NCI-H2227 (cell line): ENCODE measurements at regions not wholly inside any gene's neighbourhood (a gene's known extent, or its start where the extent isn't known, plus 50 kb on each side); places are given as distances from the start of the nearest gene placed in this dataset.

ENCODE experiments used
- DNase-seq: peaks from one replicate; lab custom pipeline; 2025; ENCODE audit not compliant: unreplicated experiment; lab: John Stamatoyannopoulos, UW

- no peak for DNase-seq
These were observed 658.9 kb upstream of the NXPH2 start for GRCh38 chr2:139439100-139439499.

GRCh38 chr2:139438478-139438877, 658.3 kb upstream of the NXPH2 start:
- DNase-seq, result no peak

DNA sequence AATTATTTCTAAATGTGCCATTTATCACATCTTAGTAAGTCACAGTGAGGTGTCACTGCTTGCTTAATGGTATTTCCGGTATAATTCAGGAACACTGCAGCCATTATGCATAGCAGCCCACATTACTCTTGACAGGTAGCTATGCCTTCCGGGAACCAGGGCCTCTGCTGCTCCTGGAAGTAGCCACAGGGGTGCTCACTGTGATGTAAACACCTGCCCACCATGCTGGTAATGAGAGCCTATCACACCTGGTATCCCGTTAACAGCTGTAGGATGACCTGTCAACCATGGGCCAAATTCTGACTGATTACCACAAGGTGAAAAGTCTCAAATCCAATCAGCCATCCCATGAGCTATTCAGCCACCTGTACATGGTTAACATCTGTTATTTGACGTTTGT, 647.0 kb upstream of the NXPH2 start:
- DNase-seq, result no peak

GRCh38 chr2:139424101-139424500, 643.9 kb upstream of the NXPH2 start:
- no peak for DNase-seq

- DNase-seq, result peak; percentile 55
These were observed 631.0 kb upstream of the NXPH2 start for GRCh38 chr2:139411236-139411635.

GRCh38 chr2:139410833-139411174, 630.6 kb upstream of the NXPH2 start:
- peak; percentile 91 for DNase-seq

GRCh38 chr2:139410147-139410832, 630.1 kb upstream of the NXPH2 start:
- peak; percentile 78 for DNase-seq

GRCh38 chr2:139409212-139409611, 629.0 kb upstream of the NXPH2 start:
- DNase-seq, result no peak

GRCh38 chr2:139403948-139404347, 623.8 kb upstream of the NXPH2 start:
- DNase-seq, result peak; percentile 38

DNA sequence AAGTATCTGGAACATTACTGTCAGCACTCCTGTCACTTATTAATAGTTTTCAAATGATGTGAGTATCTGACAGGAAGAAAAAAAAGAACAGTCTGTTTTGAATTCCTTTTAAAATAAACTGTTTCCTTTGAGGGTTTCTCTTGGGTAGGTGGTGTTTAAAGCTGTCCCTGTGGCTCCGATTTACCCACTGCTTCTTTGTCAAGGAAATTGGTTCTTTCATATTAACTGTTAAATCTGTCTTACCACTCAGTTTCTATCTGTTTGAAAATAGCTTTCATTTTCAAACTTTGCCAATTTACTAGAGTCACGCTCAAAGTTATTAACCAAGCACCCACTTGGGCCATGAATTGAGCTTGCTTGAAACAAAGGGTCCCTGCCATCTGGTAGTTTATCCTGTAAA, 614.6 kb upstream of the NXPH2 start:
- DNase-seq, result no peak

- no peak for DNase-seq
These were observed 609.2 kb upstream of the NXPH2 start for GRCh38 chr2:139389391-139389790.

DNA sequence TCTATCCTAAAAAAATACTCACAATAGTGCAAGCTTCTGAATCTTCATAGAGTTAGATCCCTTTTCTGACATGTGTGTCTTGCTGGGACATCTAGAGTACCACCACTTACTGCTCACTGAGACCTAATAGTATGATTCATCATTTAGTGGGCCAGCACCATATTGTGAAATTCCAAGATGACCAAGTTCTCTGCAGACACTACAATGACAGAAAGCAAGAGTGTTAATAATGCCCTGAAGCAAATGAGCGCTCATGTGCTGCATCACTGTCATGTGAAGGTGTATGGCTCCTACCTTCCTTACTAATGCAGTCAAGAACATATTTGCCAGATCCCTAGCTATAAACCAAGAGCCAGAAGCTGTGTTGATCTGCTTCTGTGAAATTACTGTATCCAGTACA, 606.2 kb upstream of the NXPH2 start:
- DNase-seq, result no peak

- DNase-seq, result no peak
These were observed 603.3 kb upstream of the NXPH2 start for GRCh38 chr2:139383532-139383931.

DNA sequence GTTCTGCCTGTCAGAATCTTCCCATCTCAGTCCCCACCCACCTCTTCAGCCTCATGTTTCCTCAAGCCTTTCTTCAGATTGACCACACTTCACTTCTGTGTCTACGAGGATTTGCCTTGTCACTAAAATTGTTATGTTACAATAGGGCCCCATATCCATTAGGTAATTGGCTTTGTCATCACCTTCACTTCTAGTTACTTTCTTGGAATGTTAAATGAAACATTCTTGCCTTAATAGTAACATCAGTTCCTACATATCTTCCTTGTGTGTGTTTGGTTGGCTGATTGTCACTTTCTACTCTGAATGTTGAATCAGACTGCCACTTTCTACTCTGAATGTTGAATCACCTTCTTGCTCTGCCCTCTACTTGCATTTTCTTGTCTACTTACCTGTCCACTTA, 599.9 kb upstream of the NXPH2 start:
- DNase-seq, result no peak

DNA sequence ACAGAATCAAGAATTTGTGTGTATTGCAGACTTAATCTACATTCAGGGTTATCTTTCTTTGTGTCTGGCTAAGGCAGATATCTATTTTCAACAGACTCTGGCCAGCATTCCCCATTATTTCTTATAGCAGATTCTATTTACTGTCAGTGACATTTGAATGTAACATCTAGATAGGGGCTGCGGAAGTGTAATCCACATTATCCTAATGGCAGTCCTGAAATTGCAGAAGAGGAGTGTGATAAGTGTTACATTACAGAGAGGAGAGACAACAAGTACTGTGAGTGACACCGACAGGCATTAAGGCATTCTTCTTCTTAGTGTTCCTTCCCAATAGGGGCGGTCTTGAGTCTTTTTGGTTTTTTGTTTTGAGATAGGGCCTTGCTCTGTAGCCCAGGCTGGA, 598.2 kb upstream of the NXPH2 start:
- no peak for DNase-seq

GRCh38 chr2:139374296-139374850, 594.2 kb upstream of the NXPH2 start:
- no peak for DNase-seq

- DNase-seq, result no peak
These were observed 589.5 kb upstream of the NXPH2 start for GRCh38 chr2:139369423-139370409.

GRCh38 chr2:139367416-139367815, 587.2 kb upstream of the NXPH2 start:
- no peak for DNase-seq

DNA sequence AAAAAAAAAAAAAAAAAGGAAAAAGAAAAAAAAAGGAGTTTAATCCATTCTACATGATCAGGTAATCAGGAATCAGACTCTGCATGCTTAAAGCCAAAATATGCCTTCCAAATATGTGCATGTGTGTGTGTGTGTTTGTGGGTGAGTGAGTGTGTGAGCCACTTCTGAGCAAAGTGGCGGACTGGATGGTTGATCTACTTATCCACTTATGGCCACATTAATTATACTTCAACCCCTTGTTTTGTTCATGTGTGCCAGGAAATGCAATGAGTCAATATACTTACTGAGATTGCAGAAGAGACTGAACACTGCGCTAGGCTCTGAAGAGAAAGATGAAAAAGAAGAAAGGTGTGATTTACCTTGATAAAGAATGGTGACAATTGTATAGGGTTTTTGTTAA, 586.5 kb upstream of the NXPH2 start:
- no peak for DNase-seq

DNA sequence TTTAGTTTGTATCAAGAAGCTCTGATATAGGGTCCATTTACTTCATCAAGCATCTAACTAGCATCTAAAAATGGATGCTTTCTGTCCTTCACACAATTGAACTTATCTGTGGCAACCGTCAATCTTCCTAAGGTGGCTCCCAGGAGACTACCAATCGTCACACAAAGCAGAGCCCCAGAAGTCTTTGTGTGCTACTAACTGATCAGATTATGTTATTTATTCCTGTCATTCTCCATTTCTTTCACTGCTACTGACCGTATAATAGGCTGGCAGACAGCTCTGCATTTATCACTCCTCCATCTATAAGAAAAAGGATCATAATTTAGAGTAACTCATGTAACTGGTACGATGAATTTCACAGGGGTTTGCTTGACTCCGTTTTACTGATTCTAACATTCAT, 585.0 kb upstream of the NXPH2 start:
- DNase-seq, result no peak

- no peak for DNase-seq
These were observed 580.5 kb upstream of the NXPH2 start for GRCh38 chr2:139360654-139361053.

GRCh38 chr2:139359818-139360217, 579.6 kb upstream of the NXPH2 start:
- no peak for DNase-seq
